Central memory CD8-positive, alpha-beta T cell (primary cell): ENCODE measurements at regions not wholly inside any gene's neighbourhood (a gene's known extent, or its start where the extent isn't known, plus 50 kb on each side); places are given as distances from the start of the nearest gene placed in this dataset.
"Not testable (repeated sequence)": the region's sequence is repeated elsewhere in the genome, so short reads cannot be mapped to it uniquely, and the experiment has no call there.

Source experiments
- ATAC-seq: fragments of 150-1000 bp; cut with Tn5 transposase; replicated peaks from 2 replicates; pipeline ENCODE4 v1.10.0; 2022; ENCODE audit warnings: mild to moderate bottlenecking, moderate FRiP score, moderate number of reproducible peaks; ENCODE audit not compliant: poor library complexity, severe bottlenecking; ENCODE audit errors: extremely low read depth
- DNase-seq, 2 donors: peaks; one replicate each; pipeline ENCODE4 v3.0.0; 2021; ENCODE audit warnings: low spot score in 2 of 2
- H3K27ac Mint-ChIP-seq: one replicate; pipeline ENCODE4 v1.8.0; 2022; ENCODE audit warnings: low read depth, mild to moderate bottlenecking, moderate library complexity, mixed read lengths
- H3K27me3 Mint-ChIP-seq: one replicate; pipeline ENCODE4 v1.8.0; 2022; ENCODE audit warnings: mixed read lengths
- H3K36me3 Mint-ChIP-seq: one replicate; pipeline ENCODE4 v1.8.0; 2022; ENCODE audit warnings: mild to moderate bottlenecking, moderate library complexity, mixed read lengths; ENCODE audit not compliant: insufficient read depth
- H3K4me1 Mint-ChIP-seq: one replicate; pipeline ENCODE4 v1.8.0; 2022; ENCODE audit warnings: mixed read lengths
- H3K4me3 Mint-ChIP-seq: one replicate; pipeline ENCODE4 v1.8.0; 2022; ENCODE audit warnings: mild to moderate bottlenecking, moderate library complexity, mixed read lengths
- H3K9me3 Mint-ChIP-seq: one replicate; pipeline ENCODE4 v1.8.0; 2022; ENCODE audit warnings: mixed read lengths

DNA sequence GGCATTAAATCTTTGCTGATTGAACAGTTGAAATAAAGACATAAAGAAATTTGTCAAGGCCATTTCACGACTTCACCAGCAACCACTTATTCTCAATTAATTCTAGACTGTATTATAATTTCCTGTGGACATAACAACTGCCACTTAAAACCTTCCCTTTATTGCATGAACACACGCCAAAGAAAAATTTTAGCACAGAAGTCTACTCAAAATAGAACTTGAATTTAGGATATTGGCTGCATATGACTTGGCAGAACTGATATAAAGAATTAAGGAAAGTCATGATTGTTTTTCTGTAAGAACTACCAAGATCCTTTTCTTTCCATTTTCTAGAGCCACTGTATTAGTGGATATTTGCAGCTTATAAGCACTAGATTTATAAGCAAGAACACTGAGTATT lies 226.5 kb upstream of the AKR1E2 start:
- Mint-ChIP-seq H3K27me3 (peaks cover 12% of the 10 kb centered on the region), H3K27ac (no peak overlapping the region), H3K4me1 (no peaks in the 10 kb centered on the region), H3K9me3 (no peaks in the 10 kb centered on the region), H3K4me3 (no peak overlapping the region), H3K36me3 (no peaks in the 10 kb centered on the region)
- DNase-seq (no peak), ATAC-seq (no peak)

DNA sequence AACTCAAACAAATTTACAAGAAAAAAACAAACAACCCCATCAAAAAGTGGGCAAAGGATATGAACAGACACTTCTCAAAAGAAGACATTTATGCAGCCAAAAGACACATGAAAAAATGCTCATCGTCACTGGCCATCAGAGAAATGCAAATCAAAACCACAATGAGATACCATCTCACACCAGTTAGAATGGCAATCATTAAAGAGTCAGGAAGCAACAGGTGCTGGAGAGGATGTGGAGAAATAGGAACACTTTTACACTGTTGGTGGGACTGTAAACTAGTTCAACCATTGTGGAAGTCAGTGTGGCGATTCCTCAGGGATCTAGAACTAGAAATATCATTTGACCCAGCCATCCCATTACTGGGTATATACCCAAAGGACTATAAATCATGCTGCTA lies 228.1 kb upstream of the AKR1E2 start:
- not testable (repeated sequence) for H3K4me1 Mint-ChIP-seq, H3K4me3 Mint-ChIP-seq, ATAC-seq, H3K27ac Mint-ChIP-seq, H3K36me3 Mint-ChIP-seq, DNase-seq, H3K9me3 Mint-ChIP-seq
- H3K27me3 Mint-ChIP-seq = peaks cover 14% of the 10 kb centered on the region

DNA sequence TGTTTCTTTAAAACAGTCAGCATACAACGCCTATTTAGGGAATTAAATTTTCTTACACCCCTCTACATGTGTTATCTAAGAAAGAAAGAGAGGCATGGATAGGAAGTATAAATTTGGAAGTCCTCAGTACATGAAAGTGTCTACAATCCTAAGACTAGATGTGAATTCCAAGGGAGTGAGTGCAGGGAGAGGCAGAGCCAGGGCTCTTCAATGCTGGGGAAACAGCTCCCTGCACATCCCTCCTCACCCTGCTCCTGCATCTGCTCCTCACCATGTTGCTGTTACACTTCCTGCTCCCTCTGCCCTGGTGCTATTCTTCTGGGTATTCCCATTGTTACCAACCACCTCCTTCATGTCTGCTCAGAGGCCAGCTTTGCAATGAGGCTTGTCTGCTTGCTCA lies 229.1 kb upstream of the AKR1E2 start:
- DNase-seq = no peak
- no peak for ATAC-seq
- no peak overlapping the region for H3K27ac Mint-ChIP-seq
- H3K27me3 Mint-ChIP-seq = peaks cover 14% of the 10 kb centered on the region
- H3K4me3 Mint-ChIP-seq = no peak overlapping the region
- H3K36me3 Mint-ChIP-seq = no peaks in the 10 kb centered on the region
- no peaks in the 10 kb centered on the region for H3K9me3 Mint-ChIP-seq
- no peaks in the 10 kb centered on the region for H3K4me1 Mint-ChIP-seq

DNA sequence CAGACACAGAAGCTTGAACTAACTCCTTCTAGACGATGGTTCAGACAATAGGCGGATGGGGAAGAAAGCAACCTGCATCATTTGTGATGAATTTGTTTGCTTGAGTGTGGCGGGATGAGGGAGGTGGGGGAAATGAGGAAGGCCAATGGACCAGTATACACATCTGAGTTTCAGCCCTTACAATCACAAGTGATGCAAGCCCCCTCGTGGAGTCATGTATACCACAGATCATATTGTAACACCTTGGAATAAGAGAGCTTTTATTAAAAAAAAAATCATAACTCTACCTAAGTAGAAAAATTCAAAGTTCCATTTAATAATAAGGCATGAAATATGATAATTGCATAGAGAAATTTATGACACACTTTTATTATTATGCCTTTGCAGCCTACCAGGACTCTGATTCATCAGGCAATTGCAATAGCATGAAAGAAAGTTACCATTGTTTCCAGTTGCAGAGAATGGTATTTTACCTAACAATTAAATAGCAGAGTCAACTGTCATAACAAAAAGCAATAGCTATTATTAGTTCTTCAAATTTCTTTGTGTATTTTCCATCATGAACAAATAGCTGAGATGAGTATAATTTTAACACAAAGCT lies 230.2 kb upstream of the AKR1E2 start:
- Mint-ChIP-seq H3K36me3 (no peaks in the 10 kb centered on the region), H3K9me3 (no peaks in the 10 kb centered on the region), H3K27me3 (peaks cover 14% of the 10 kb centered on the region), H3K4me1 (no peaks in the 10 kb centered on the region), H3K4me3 (no peak overlapping the region), H3K27ac (no peak overlapping the region)
- ATAC-seq (no peak), DNase-seq (no peak)

DNA sequence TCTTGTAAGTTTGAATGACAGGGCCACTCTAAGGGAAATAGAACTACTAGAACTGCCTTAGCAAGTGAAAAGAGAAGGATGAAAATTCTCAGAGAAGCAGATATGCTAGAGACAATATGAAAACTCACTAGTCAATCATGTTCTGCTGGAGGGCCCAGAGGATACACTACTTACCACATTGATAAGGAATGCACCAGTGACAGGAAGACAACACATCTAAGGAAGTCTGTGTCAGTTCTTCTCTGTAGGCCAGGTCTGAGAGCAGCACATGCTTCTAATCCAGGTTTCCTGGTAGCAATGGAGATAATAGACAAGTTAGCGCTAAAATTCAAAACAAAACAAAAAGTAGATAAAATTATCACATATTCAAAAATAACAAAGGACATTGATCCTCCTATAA lies 235.2 kb upstream of the AKR1E2 start:
- Mint-ChIP-seq H3K27ac (no peak overlapping the region), H3K9me3 (no peaks in the 10 kb centered on the region), H3K4me3 (no peak overlapping the region), H3K27me3 (peaks cover 14% of the 10 kb centered on the region), H3K4me1 (no peaks in the 10 kb centered on the region), H3K36me3 (no peaks in the 10 kb centered on the region)
- ATAC-seq (no peak), DNase-seq (no peak)

DNA sequence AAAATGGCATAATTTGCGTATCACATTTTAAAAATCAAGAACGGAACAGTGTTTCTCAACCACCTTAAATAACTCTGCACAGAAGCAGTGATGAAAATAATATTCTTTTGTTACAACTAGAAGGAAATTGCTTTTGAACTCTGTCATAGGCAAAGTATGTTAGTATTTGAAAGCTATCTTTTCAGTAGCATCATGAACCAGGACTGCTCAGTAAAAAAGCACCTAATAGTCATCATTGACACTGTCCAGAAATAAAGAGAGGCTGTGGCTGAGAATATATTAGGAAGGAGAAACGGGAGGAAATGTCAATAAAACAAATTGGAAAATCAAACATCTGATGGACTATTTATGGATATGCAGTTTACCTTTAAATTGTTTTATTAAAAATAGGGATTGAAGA lies 237.2 kb upstream of the AKR1E2 start:
- Mint-ChIP-seq H3K36me3 (no peaks in the 10 kb centered on the region), H3K4me1 (no peaks in the 10 kb centered on the region), H3K27me3 (no peaks in the 10 kb centered on the region), H3K9me3 (no peaks in the 10 kb centered on the region), H3K4me3 (no peak overlapping the region), H3K27ac (no peak overlapping the region)
- ATAC-seq (no peak), DNase-seq (no peak)

DNA sequence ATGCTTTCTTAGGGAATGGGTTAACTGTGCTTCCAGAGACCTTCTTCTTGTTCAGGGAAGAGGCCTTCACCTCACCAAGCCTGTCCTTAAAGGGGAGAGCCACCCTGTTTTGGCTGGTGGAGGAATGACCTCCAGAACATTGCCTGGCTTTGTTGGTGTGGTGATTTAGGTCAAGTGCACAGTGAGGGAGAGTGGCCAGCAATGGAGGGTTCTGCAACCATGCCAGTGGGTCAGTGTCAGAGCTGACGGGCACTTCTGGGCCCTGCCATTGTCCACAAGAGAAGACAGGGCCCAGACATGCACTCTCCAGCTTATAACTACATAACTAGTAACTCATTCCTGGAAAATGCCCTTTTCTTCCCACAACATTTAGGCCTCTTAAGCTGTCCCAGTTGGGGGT lies 238.5 kb upstream of the AKR1E2 start:
- ATAC-seq = no peak
- no peaks in the 10 kb centered on the region for H3K4me1 Mint-ChIP-seq
- H3K27ac Mint-ChIP-seq = no peak overlapping the region
- no peak overlapping the region for H3K4me3 Mint-ChIP-seq
- no peaks in the 10 kb centered on the region for H3K27me3 Mint-ChIP-seq
- H3K9me3 Mint-ChIP-seq = no peaks in the 10 kb centered on the region
- DNase-seq = no peak
- no peaks in the 10 kb centered on the region for H3K36me3 Mint-ChIP-seq

DNA sequence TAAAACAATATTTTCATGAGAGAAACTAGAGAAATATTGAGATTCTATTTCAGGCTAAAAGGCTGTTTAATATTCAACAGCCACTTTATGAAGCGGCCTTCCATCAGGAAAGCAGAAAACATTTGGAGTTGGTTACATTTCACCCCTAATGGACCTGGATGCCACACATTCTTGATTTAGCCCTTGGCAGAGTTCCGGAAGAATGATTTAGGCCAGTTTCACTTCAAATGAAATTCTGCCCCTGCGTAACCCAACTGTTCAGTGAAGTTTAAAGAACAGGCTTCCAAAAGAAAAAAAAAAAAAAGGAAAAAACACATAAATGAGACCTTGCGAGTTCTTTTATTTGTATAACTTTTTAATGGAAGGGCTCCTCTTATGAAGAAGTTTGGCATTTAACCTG lies 239.2 kb upstream of the AKR1E2 start:
- no peak for DNase-seq
- H3K4me3 Mint-ChIP-seq = no peak overlapping the region

DNA sequence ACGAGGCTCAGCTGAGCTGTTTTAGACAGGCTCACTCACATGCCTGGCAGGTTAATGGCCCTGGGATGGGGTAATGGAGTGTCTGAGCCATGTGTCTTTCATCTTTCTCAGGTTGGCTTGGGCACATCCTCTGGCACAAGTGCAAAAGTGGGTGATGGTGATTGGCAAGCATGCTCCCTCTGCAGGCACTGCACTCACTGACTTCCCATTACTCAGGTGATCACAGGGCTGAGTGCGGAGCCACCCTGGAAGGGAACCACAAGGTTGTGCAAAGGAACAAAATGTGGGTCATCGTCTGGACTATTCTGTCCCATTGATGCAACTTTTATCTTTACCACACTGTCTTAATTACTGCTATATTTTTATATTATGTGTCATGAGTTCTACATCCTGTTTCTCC lies 244.1 kb upstream of the AKR1E2 start:
- no peak for ATAC-seq
- no peaks in the 10 kb centered on the region for H3K9me3 Mint-ChIP-seq
- no peaks in the 10 kb centered on the region for H3K36me3 Mint-ChIP-seq
- no peaks in the 10 kb centered on the region for H3K4me1 Mint-ChIP-seq
- no peak for DNase-seq
- no peak overlapping the region for H3K4me3 Mint-ChIP-seq
- no peak overlapping the region for H3K27ac Mint-ChIP-seq
- H3K27me3 Mint-ChIP-seq = no peaks in the 10 kb centered on the region

More for the DNA sequence above, 239.2 kb upstream of the AKR1E2 start:
- H3K36me3 Mint-ChIP-seq = no peaks in the 10 kb centered on the region
- H3K4me1 Mint-ChIP-seq = no peaks in the 10 kb centered on the region
- no peaks in the 10 kb centered on the region for H3K27me3 Mint-ChIP-seq
- ATAC-seq = no peak
- H3K9me3 Mint-ChIP-seq = no peaks in the 10 kb centered on the region
- no peak overlapping the region for H3K27ac Mint-ChIP-seq

DNA sequence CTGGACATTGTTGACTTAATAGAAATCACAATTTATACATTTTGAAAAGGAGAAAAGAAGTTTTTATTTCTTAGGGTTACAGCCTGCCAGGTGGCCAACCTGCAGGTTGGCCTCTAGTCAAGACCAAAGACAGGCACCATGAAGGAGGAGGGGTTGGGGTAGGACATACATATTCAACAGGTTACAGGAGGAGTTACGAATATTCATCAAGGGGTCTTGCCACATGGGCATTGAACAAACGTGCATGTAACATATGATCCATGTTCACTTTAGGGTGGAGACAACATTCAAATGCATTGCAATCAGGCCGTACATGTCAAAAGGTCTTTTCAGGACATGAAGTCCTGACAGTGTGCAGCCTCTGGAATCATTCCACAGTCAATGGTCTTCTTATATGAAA lies 246.2 kb upstream of the AKR1E2 start:
- Mint-ChIP-seq H3K4me3 (no peak overlapping the region), H3K36me3 (no peaks in the 10 kb centered on the region), H3K4me1 (no peaks in the 10 kb centered on the region), H3K27me3 (peaks cover 13% of the 10 kb centered on the region), H3K27ac (no peak overlapping the region), H3K9me3 (no peaks in the 10 kb centered on the region)
- ATAC-seq (no peak), DNase-seq (no peak)

DNA sequence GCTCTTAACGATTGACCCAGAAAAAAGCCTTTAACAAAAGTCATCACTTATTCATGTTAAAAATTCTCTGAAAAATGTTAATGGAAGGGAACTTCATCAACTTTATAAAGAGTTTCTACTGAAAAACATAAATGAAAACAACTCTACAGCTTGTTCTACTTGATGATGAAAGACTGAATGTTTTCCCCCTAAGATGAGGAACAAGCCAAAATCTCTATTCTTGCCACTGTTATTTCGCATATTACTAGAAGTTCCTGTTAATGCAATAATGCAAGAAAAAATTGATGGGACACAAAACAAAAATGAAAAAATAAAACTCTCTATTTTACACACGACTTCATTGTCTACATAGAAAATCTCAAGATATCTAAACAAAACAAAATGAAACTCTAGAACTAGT lies 249.8 kb upstream of the AKR1E2 start:
- Mint-ChIP-seq H3K36me3 (no peaks in the 10 kb centered on the region), H3K27me3 (peaks cover 35% of the 10 kb centered on the region), H3K4me1 (no peaks in the 10 kb centered on the region), H3K4me3 (no peak overlapping the region), H3K9me3 (no peaks in the 10 kb centered on the region), H3K27ac (no peak overlapping the region)
- DNase-seq (no peak), ATAC-seq (no peak)

DNA sequence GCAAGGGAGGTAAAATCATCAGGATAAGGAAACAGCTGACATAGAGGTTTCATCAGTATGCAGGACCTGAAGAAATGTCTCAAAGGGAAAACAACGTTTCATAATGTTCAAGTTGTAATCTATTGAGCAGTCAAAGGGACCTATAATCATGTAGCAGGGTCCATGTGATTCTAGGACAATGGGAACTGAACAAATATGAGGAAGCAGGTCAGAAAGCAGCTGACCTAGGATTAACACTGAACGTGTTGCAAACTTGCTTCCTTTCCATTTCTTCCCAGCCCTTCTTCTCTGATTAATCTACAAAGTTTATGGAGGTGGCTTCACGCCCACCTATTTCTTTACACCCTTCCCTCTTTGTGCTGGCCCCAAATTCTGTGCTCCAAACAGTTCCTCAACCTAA lies 256.9 kb upstream of the AKR1E2 start:
- DNase-seq = no peak
- no peaks in the 10 kb centered on the region for H3K9me3 Mint-ChIP-seq

DNA sequence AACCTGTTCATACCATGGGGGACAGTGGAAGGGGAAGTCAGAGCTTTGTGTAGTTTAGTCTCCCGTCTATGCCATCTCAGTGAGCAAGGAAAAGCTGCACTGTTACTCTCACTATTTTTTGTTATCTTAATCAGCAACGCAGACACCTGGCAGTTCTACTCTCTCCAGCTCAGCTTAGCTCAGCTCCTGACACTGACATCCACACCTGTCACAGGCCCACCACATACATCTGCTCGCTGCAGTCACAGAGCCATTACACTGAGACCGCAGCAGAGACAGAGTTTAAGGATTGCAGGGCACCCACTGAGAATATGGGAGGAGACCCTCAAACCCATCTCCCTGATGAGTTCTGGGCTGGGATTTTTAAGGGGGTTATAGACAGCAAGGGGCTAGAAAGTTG lies 257.3 kb upstream of the AKR1E2 start:
- ATAC-seq = no peak
- no peak for DNase-seq
- Mint-ChIP-seq H3K27ac (no peak overlapping the region), H3K27me3 (peaks cover 56% of the 10 kb centered on the region), H3K9me3 (no peaks in the 10 kb centered on the region), H3K4me3 (no peak overlapping the region), H3K36me3 (peaks cover 2% of the 10 kb centered on the region), H3K4me1 (no peaks in the 10 kb centered on the region)

More for the DNA sequence above, 256.9 kb upstream of the AKR1E2 start:
- peaks cover 56% of the 10 kb centered on the region for H3K27me3 Mint-ChIP-seq
- no peaks in the 10 kb centered on the region for H3K4me1 Mint-ChIP-seq
- ATAC-seq = no peak
- peaks cover 2% of the 10 kb centered on the region for H3K36me3 Mint-ChIP-seq
- H3K4me3 Mint-ChIP-seq = no peak overlapping the region
- H3K27ac Mint-ChIP-seq = no peak overlapping the region

DNA sequence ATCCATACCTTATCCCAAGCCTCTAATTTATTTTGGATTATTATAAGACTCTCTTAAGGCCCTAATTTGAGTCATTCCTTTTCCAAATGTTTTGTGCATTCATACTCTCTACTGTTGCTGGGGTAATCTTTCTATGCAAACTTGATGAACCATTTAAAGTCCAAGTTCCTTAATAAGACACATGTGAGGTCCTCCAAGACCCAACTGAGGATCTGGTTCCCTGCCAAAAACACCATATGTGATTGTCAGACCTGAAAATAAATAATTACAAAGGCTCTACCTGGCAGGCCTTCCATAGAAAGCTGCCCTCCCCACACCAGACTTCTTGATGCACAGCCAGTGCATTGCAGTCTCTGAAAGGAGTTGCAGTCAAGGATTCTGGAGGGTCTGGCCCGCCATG lies 257.9 kb upstream of the AKR1E2 start:
- H3K27me3 Mint-ChIP-seq = peaks cover 61% of the 10 kb centered on the region
- no peak for DNase-seq
- no peak overlapping the region for H3K27ac Mint-ChIP-seq
- H3K36me3 Mint-ChIP-seq = peaks cover 2% of the 10 kb centered on the region
- H3K4me1 Mint-ChIP-seq = no peaks in the 10 kb centered on the region
- H3K9me3 Mint-ChIP-seq = no peaks in the 10 kb centered on the region
- H3K4me3 Mint-ChIP-seq = no peak overlapping the region
- no peak for ATAC-seq
